IMR-90 (cell line): ENCODE measurements at regions not wholly inside any gene's neighbourhood (a gene's known extent, or its start where the extent isn't known, plus 50 kb on each side); places are given as distances from the start of the nearest gene placed in this dataset.

ENCODE experiments used
- ATAC-seq: fragments of 200-7000 bp; cut with Tn5 transposase; 2 replicates; pipeline ENCODE4 v1.9.1; 2020; ENCODE audit warnings: low read depth, mild to moderate bottlenecking, moderate library complexity
- BruUV-seq: library from RNA; stranded (reverse); fragments of 400-500 nt; replicated peaks from 2 replicates; lab custom pipeline; 2021; lab: Mats Ljungman, UMichigan
- CTCF ChIA-PET: fragments of 300-600 bp; formaldehyde crosslinking; extraction: SDS; loops from one replicate; lab custom pipeline; 2021; ENCODE audit warnings: antibody characterized with exemption; lab: Yijun Ruan, JAX
- POLR2A ChIA-PET: fragments of 300-600 bp; sonication (Branson Sonifier 250); formaldehyde crosslinking; loops from one replicate; lab custom pipeline; 2022; ENCODE audit warnings: antibody characterized with exemption; ENCODE audit not compliant: unreplicated experiment; lab: Charles Lee
- DNase-seq: peaks from one replicate; pipeline ENCODE4 v3.0.0; 2013
- H2AFZ ChIP-seq: replicated peaks from 2 replicates; pipeline ENCODE3; 2013; ENCODE audit warnings: low read length, mild to moderate bottlenecking; ENCODE audit not compliant: poor library complexity
- H2AK5ac ChIP-seq: 2 replicates; pipeline ENCODE4 v1.6.1; 2013; ENCODE audit warnings: low read depth, low read length, inconsistent platforms
- H2AK9ac ChIP-seq: replicated peaks from 2 replicates; pipeline ENCODE3; 2013; ENCODE audit warnings: mild to moderate bottlenecking, low read depth, low read length, moderate library complexity; ENCODE audit not compliant: poor library complexity
- H2BK120ac ChIP-seq: 2 replicates; pipeline ENCODE4 v1.6.1; 2013; ENCODE audit warnings: low read depth, low read length, inconsistent platforms
- H2BK15ac ChIP-seq: 3 replicates; pipeline ENCODE4 v1.6.1; 2013; ENCODE audit warnings: low read depth, low read length, inconsistent platforms
- H2BK20ac ChIP-seq: 2 replicates; pipeline ENCODE4 v1.6.1; 2013; ENCODE audit warnings: low read depth, mild to moderate bottlenecking, inconsistent platforms, low read length, moderate library complexity
- H2BK5ac ChIP-seq: 2 replicates; pipeline ENCODE4 v1.6.1; 2013; ENCODE audit warnings: mild to moderate bottlenecking, low read depth, low read length, inconsistent platforms; ENCODE audit not compliant: poor library complexity, severe bottlenecking
- H3K14ac ChIP-seq: replicated peaks from 2 replicates; pipeline ENCODE4 v1.6.1; 2013; ENCODE audit warnings: low read depth, low read length, inconsistent platforms
- H3K18ac ChIP-seq: 2 replicates; pipeline ENCODE4 v1.6.1; 2013; ENCODE audit warnings: low read depth, low read length, control low read depth
- H3K23ac ChIP-seq: 2 replicates; pipeline ENCODE4 v1.6.1; 2013; ENCODE audit warnings: low read depth, low read length, inconsistent platforms
- H3K27ac ChIP-seq: 2 replicates; pipeline ENCODE4 v1.5.1; 2013; ENCODE audit warnings: mild to moderate bottlenecking, control low read depth, low read length; ENCODE audit not compliant: insufficient read depth
- H3K27me3 ChIP-seq: 2 replicates; pipeline ENCODE4 v1.6.1; 2013; ENCODE audit warnings: low read length; ENCODE audit not compliant: control insufficient read depth, insufficient read depth
- H3K36me3 ChIP-seq: 2 replicates; pipeline ENCODE4 v1.6.1; 2013; ENCODE audit warnings: low read length, mixed read lengths; ENCODE audit not compliant: control insufficient read depth, insufficient read depth
- H3K4ac ChIP-seq: 2 replicates; pipeline ENCODE4 v1.6.1; 2013; ENCODE audit warnings: low read depth, low read length, inconsistent platforms
- H3K4me1 ChIP-seq: 2 replicates; pipeline ENCODE4 v1.6.1; 2013; ENCODE audit warnings: low read length, mixed read lengths; ENCODE audit not compliant: control insufficient read depth, insufficient read depth
- H3K4me2 ChIP-seq: 2 replicates; pipeline ENCODE4 v1.6.1; 2013; ENCODE audit warnings: low read depth, mild to moderate bottlenecking, control low read depth, low read length, moderate library complexity
- H3K4me3 ChIP-seq: 2 replicates; pipeline ENCODE4 v1.5.1; 2013; ENCODE audit warnings: low read depth, mild to moderate bottlenecking, control low read depth, low read length, moderate library complexity; ENCODE audit not compliant: insufficient read depth
- H3K56ac ChIP-seq: 2 replicates; pipeline ENCODE4 v1.6.1; 2013; ENCODE audit warnings: low read length, inconsistent platforms; ENCODE audit not compliant: insufficient read depth; ENCODE audit errors: extremely low read depth
- H3K79me1 ChIP-seq, 2 experiments: 2 replicates each; pipeline ENCODE4 v1.6.1; 2013; ENCODE audit warnings: low read length in 2 of 2, inconsistent platforms in 1 of 2, low read depth in 1 of 2
- H3K9ac ChIP-seq: 2 replicates; pipeline ENCODE4 v1.6.1; 2013; ENCODE audit warnings: low read depth, low read length, control low read depth
- H3K9me1 ChIP-seq: 2 replicates; pipeline ENCODE4 v1.6.1; 2013; ENCODE audit warnings: low read length, inconsistent platforms; ENCODE audit not compliant: insufficient read depth
- H3K9me3 ChIP-seq: 2 replicates; pipeline ENCODE4 v1.6.1; 2013; ENCODE audit warnings: low read length; ENCODE audit not compliant: control insufficient read depth, insufficient read depth
- H4K20me1 ChIP-seq: 2 replicates; pipeline ENCODE4 v1.6.1; 2013; ENCODE audit warnings: low read length, inconsistent platforms; ENCODE audit not compliant: insufficient read depth
- H4K5ac ChIP-seq: 2 replicates; pipeline ENCODE4 v1.6.1; 2013; ENCODE audit warnings: mild to moderate bottlenecking, low read depth, low read length, control low read depth
- H4K8ac ChIP-seq, 2 experiments: 2 replicates each; pipeline ENCODE4 v1.6.1; 2013; ENCODE audit warnings: low read depth in 2 of 2, low read length in 2 of 2, control low read depth in 1 of 2, inconsistent platforms in 1 of 2
- H4K91ac ChIP-seq: 2 replicates; pipeline ENCODE4 v1.6.1; 2013; ENCODE audit warnings: low read depth, low read length, inconsistent platforms; ENCODE audit not compliant: insufficient read depth
- BHLHE40 ChIP-seq: fragments of 150-350 bp; IDR thresholded peaks from 2 replicates; pipeline ENCODE4 v1.6.1; 2016; ENCODE audit warnings: mild to moderate bottlenecking, low read depth, low read length
- CEBPB ChIP-seq: IDR thresholded peaks from 2 replicates; pipeline ENCODE4 v1.6.1; 2012; ENCODE audit warnings: low read depth, low read length, improper control_type of control experiment
- CHD1 ChIP-seq: IDR thresholded peaks from 2 replicates; pipeline ENCODE4 v1.6.1; 2012; ENCODE audit warnings: low read depth, low read length, improper control_type of control experiment
- FOS ChIP-seq: fragments of 150-350 bp; IDR thresholded peaks from 2 replicates; pipeline ENCODE4 v1.6.1; 2016; ENCODE audit warnings: low read depth, low read length
- MAFK ChIP-seq: IDR thresholded peaks from 2 replicates; pipeline ENCODE4 v1.6.1; 2012; ENCODE audit warnings: low read depth, low read length, improper control_type of control experiment
- MAZ ChIP-seq: IDR thresholded peaks from 2 replicates; pipeline ENCODE4 v1.6.1; 2012; ENCODE audit warnings: low read depth, mild to moderate bottlenecking, low read length, improper control_type of control experiment, moderate library complexity, borderline replicate concordance
- MXI1 ChIP-seq: IDR thresholded peaks from 2 replicates; pipeline ENCODE4 v1.6.1; 2012; ENCODE audit warnings: low read depth, mild to moderate bottlenecking, low read length, moderate library complexity, borderline replicate concordance
- NFE2L2 ChIP-seq: fragments of 150-350 bp; IDR thresholded peaks from 2 replicates; pipeline ENCODE4 v1.6.1; 2016; ENCODE audit warnings: low read depth, mild to moderate bottlenecking, low read length
- POLR2A ChIP-seq: IDR thresholded peaks from 2 replicates; pipeline ENCODE4 v1.6.1; 2012; ENCODE audit warnings: mild to moderate bottlenecking, low read depth, low read length
- RAD21 ChIP-seq: IDR thresholded peaks from 2 replicates; pipeline ENCODE4 v1.6.1; 2012; ENCODE audit warnings: low read length, improper control_type of control experiment
- RCOR1 ChIP-seq: IDR thresholded peaks from 2 replicates; pipeline ENCODE4 v1.6.1; 2012; ENCODE audit warnings: mild to moderate bottlenecking, low read length, improper control_type of control experiment; ENCODE audit not compliant: insufficient replicate concordance
- RFX5 ChIP-seq: IDR thresholded peaks from 2 replicates; pipeline ENCODE4 v1.8.0; 2012; ENCODE audit warnings: low read depth, mild to moderate bottlenecking, low read length, moderate library complexity
- SMC3 ChIP-seq: fragments of 150-350 bp; IDR thresholded peaks from 2 replicates; pipeline ENCODE4 v1.6.1; 2016; ENCODE audit warnings: low read depth, mild to moderate bottlenecking, antibody characterized with exemption, low read length, moderate library complexity
- WGBS, 2 experiments: methylation state at CpG; one replicate each; pipeline versions ENCODE4 v1.1.5 to v1.1.7; 2013; ENCODE audit warnings: missing lambda C conversion rate in 2 of 2; ENCODE audit not compliant: insufficient read length in 1 of 2; ENCODE audit errors: extremely low coverage in 2 of 2; 5-methylcytosine and 5-hydroxymethylcytosine counted together
- dilution Hi-C: fragments of 300-500 bp; cut with HindIII; formaldehyde crosslinking; loops from one replicate; pipeline ENCODE4 v1.14.3; 2018; ENCODE audit warnings: low sequenced_read_pairs; ENCODE audit not compliant: unreplicated experiment
- in situ Hi-C: fragments of 300-500 bp; cut with MboI; formaldehyde crosslinking; loops from 3 replicates; pipeline ENCODE4 v1.14.3; 2019; ENCODE audit warnings: low sequenced_read_pairs, inconsistent platforms, mixed read lengths
- intact Hi-C: fragments of 100-400 bp; cut with micrococcal nuclease; formaldehyde crosslinking; loops from 2 replicates; pipeline ENCODE4 v1.10.0; 2022
- TF ChIP-seq, protein P1 (sequence below): conservative IDR thresholded peaks from 2 replicates; pipeline ENCODE4 v1.5.1; 2012; ENCODE audit warnings: mild to moderate bottlenecking, low read depth, low read length, improper control_type of control experiment
- TF ChIP-seq, protein P2 (sequence below): fragments of 150-350 bp; IDR thresholded peaks from 2 replicates; pipeline ENCODE4 v1.6.1; 2017; ENCODE audit warnings: mild to moderate bottlenecking, antibody characterized with exemption, low read length, low read depth
- TF ChIP-seq, protein P3 (sequence below): fragments of 150-350 bp; IDR thresholded peaks from 2 replicates; pipeline ENCODE4 v1.6.1; 2016; ENCODE audit warnings: low read depth, mild to moderate bottlenecking, low read length, moderate library complexity, borderline replicate concordance

DNA sequence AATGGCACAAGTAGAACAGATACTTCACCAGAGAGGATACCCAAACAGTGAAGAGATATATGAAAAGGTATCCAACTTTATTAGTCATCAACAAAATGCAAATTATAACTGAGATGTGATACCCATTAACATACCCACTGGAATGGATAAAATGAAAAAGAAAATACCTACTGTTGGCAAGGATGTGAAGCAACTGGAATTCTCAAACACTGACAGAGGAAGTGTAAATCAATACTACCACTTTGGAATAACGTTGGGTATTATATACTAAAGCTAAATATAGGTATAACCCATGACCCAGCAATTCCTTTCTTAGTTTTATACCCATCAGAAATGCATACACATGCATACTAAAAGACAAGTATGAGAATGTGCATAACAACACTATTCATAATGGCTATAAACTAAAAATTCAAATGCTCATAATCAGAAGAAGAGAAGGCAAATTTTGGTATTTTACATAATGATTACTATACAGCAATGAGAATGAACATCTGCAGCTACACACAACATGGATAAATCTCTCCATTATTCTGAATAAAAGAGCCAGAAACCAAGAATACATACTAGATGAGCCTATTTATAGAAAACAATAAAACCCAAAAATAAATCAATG, 80.6 kb downstream of the RPL27A start:
- intact Hi-C loops (no loop called here), dilution Hi-C loops (no loop called here), in situ Hi-C loops (no loop called here)
- TF ChIP-seq SMC3 (no peak), MAZ (no peak), MAFK (no peak), NFE2L2 (no peak), MXI1 (no peak), FOS (no peak), CEBPB (no peak), CHD1 (no peak), BHLHE40 (no peak), RAD21 (no peak), RCOR1 (no peak), RFX5 (no peak), POLR2A (no peak)
- TF ChIP-seq, protein P1, sequence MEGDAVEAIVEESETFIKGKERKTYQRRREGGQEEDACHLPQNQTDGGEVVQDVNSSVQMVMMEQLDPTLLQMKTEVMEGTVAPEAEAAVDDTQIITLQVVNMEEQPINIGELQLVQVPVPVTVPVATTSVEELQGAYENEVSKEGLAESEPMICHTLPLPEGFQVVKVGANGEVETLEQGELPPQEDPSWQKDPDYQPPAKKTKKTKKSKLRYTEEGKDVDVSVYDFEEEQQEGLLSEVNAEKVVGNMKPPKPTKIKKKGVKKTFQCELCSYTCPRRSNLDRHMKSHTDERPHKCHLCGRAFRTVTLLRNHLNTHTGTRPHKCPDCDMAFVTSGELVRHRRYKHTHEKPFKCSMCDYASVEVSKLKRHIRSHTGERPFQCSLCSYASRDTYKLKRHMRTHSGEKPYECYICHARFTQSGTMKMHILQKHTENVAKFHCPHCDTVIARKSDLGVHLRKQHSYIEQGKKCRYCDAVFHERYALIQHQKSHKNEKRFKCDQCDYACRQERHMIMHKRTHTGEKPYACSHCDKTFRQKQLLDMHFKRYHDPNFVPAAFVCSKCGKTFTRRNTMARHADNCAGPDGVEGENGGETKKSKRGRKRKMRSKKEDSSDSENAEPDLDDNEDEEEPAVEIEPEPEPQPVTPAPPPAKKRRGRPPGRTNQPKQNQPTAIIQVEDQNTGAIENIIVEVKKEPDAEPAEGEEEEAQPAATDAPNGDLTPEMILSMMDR = no peak
- TF ChIP-seq, protein P2, sequence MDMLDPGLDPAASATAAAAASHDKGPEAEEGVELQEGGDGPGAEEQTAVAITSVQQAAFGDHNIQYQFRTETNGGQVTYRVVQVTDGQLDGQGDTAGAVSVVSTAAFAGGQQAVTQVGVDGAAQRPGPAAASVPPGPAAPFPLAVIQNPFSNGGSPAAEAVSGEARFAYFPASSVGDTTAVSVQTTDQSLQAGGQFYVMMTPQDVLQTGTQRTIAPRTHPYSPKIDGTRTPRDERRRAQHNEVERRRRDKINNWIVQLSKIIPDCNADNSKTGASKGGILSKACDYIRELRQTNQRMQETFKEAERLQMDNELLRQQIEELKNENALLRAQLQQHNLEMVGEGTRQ = no peak
- TF ChIP-seq, protein P3, sequence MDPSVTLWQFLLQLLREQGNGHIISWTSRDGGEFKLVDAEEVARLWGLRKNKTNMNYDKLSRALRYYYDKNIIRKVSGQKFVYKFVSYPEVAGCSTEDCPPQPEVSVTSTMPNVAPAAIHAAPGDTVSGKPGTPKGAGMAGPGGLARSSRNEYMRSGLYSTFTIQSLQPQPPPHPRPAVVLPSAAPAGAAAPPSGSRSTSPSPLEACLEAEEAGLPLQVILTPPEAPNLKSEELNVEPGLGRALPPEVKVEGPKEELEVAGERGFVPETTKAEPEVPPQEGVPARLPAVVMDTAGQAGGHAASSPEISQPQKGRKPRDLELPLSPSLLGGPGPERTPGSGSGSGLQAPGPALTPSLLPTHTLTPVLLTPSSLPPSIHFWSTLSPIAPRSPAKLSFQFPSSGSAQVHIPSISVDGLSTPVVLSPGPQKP = no peak
- H3K18ac ChIP-seq = no peak overlapping the region
- ChIA-PET POLR2A (no interaction called here), CTCF (interaction anchor here (1.5 kb wide), 1 partner anchor 15 kb away, joined by 3 read pairs; no protein-coding TSS in a partner anchor)
- no peak overlapping the region for H3K23ac ChIP-seq
- peaks cover 43% of the 10 kb centered on the region; the same call in 1 of the 2 replicates for H4K20me1 ChIP-seq
- H2AK9ac ChIP-seq = no peak overlapping the region
- no peaks in the 10 kb centered on the region for H3K27me3 ChIP-seq
- H4K91ac ChIP-seq = no peak overlapping the region
- no peak overlapping the region for H2BK15ac ChIP-seq
- peaks cover 50 to 74% of the 10 kb centered on the region in 2 experiments for H3K79me1 ChIP-seq
- ATAC-seq = no peak
- no peaks in the 10 kb centered on the region for H3K9me3 ChIP-seq
- no peak overlapping the region for H2BK5ac ChIP-seq
- DNase-seq = no peak
- no peak overlapping the region for H3K27ac ChIP-seq
- peaks cover 3% of the 10 kb centered on the region; the same call in 1 of the 2 replicates for H3K36me3 ChIP-seq
- WGBS, 2 experiments = no CpG with 5 or more reads among the region's 1 CpG
- H3K4ac ChIP-seq = no peak overlapping the region
- H4K8ac ChIP-seq = no peak overlapping the region
- no peak overlapping the region for H2AFZ ChIP-seq
- H3K56ac ChIP-seq = no peak overlapping the region
- no peak overlapping the region for H3K14ac ChIP-seq
- no peak overlapping the region for H3K9ac ChIP-seq
- H2BK120ac ChIP-seq = no peak overlapping the region
- H2AK5ac ChIP-seq = no peak overlapping the region
- no peak overlapping the region for H2BK20ac ChIP-seq
- no TSS peak for BruUV-seq
- H3K4me3 ChIP-seq = no peak overlapping the region
- peaks cover 35% of the 10 kb centered on the region for H3K9me1 ChIP-seq
- H3K4me2 ChIP-seq = no peak overlapping the region
- H3K4me1 ChIP-seq = peaks cover 47% of the 10 kb centered on the region
- H4K5ac ChIP-seq = no peak overlapping the region
